ENCODE measurements at regions not wholly inside any gene's neighbourhood (a gene's known extent, or its start where the extent isn't known, plus 50 kb on each side); places are given as distances from the start of the nearest gene placed in this dataset.

- TF ChIP-seq ZNF362 (CRISPR knock-in tag; IDR thresholded peaks at IDR 0.05; ENCODE audit: borderline replicate concordance) (0 out of 2 replicates have a peak, but pooled peaks have one; percentile 2), TOPORS (CRISPR knock-in tag; IDR thresholded peaks at IDR 0.05) (peak; percentile 14; the same call in 1 of the 2 replicates), KDM6A (CRISPR knock-in tag; IDR thresholded peaks at IDR 0.05; ENCODE audit: low read depth) (no peak), ZMAT5 (CRISPR knock-in tag; IDR thresholded peaks at IDR 0.05; ENCODE audit: borderline replicate concordance, low read depth) (no peak), ZNF672 (CRISPR knock-in tag; IDR thresholded peaks at IDR 0.05) (no peak), ZNF749 (CRISPR knock-in tag; IDR thresholded peaks at IDR 0.05; ENCODE audit: borderline replicate concordance) (no peak), ZNF782 (CRISPR knock-in tag; IDR thresholded peaks at IDR 0.05; ENCODE audit: borderline replicate concordance) (no peak), SRSF1 (optimal IDR thresholded peaks at IDR 0.05; ENCODE audit: low read depth, low read length) (peak; percentile 42), E2F1 (CRISPR knock-in tag; IDR thresholded peaks at IDR 0.05) (peak; percentile 53; the same call in 1 of the 2 replicates), NKX3-1 (CRISPR knock-in tag; IDR thresholded peaks at IDR 0.05) (no peak), TERF1 (CRISPR knock-in tag; IDR thresholded peaks at IDR 0.05) (no peak), ZNF580 (CRISPR knock-in tag; IDR thresholded peaks at IDR 0.05; ENCODE audit: borderline replicate concordance, low read depth) (0 out of 2 replicates have a peak, but pooled peaks have one; percentile 4), RFX3 (CRISPR knock-in tag; IDR thresholded peaks at IDR 0.05) (no peak), ZBTB43 (CRISPR knock-in tag; conservative IDR thresholded peaks at IDR 0.05) (no peak), TRIM24 (CRISPR knock-in tag; IDR thresholded peaks at IDR 0.05) (no peak), ZNF230 (CRISPR knock-in tag; IDR thresholded peaks at IDR 0.05) (no peak), ZNF337 (CRISPR knock-in tag; IDR thresholded peaks at IDR 0.05; ENCODE audit: borderline replicate concordance, low read depth) (no peak), EP300 (IDR thresholded peaks at IDR 0.05; ENCODE audit: low read depth in 2 of 2, low read length in 2 of 2) (no peak), EP300 (CRISPR knock-in tag; IDR thresholded peaks at IDR 0.05; ENCODE audit: borderline replicate concordance) (no peak; the same call in 1 of the 2 replicates), ZNF850 (CRISPR knock-in tag; conservative IDR thresholded peaks at IDR 0.05) (no peak), CEBPG (CRISPR knock-in tag; IDR thresholded peaks at IDR 0.05) (no peak), SSRP1 (CRISPR knock-in tag; IDR thresholded peaks at IDR 0.05) (no peak), ELF1 (CRISPR knock-in tag; IDR thresholded peaks at IDR 0.05) (no peak), POGZ (CRISPR knock-in tag; IDR thresholded peaks at IDR 0.05) (no peak), HDAC1 (CRISPR knock-in tag; IDR thresholded peaks at IDR 0.05) (no peak)
Observed at GRCh38 chr16:85515319-85515745, 97.8 kb upstream of the GSE1 start (continued).
